ENCODE measurements at regions not wholly inside any gene's neighbourhood (a gene's known extent, or its start where the extent isn't known, plus 50 kb on each side); places are given as distances from the start of the nearest gene placed in this dataset.

- CTCF ChIA-PET = no interaction called here
- no peak overlapping the region for H3K27ac ChIP-seq (ENCODE audit: low read depth, low read length, poor library complexity, severe bottlenecking)
- H3K9me3 ChIP-seq (ENCODE audit: low read depth, low read length, poor library complexity, severe bottlenecking) = no peaks in the 10 kb centered on the region
- TF ChIP-seq CTCF (conservative IDR thresholded peaks at IDR 0.05; ENCODE audit: low read depth, low read length) (no peak), EZH2 (IDR thresholded peaks at IDR 0.05; ENCODE audit: borderline replicate concordance, low read depth, low read length, poor library complexity, severe bottlenecking) (no peak)
- H3K4me1 ChIP-seq (ENCODE audit: insufficient read depth, low read length, poor library complexity, severe bottlenecking) = no peaks in the 10 kb centered on the region
- intact Hi-C loops (cut with micrococcal nuclease; ENCODE audit: unreplicated experiment) = no loop called here
- H3K4me3 ChIP-seq (ENCODE audit: low read depth, low read length, poor library complexity, severe bottlenecking) = no peak overlapping the region
- no peaks in the 10 kb centered on the region for H3K36me3 ChIP-seq (ENCODE audit: insufficient read depth, low read length, poor library complexity, severe bottlenecking)
- DNase-seq (ENCODE audit: low spot score) = no peak
- POLR2A ChIA-PET (ENCODE audit: low non-redundant PET) = interaction anchor here (0.5 kb wide), 1 partner anchor 62 kb away, joined by 3 read pairs; no protein-coding TSS in a partner anchor
- BruUV-seq (replicated peaks) = no TSS peak
- H3K27me3 ChIP-seq (replicated peaks; ENCODE audit: insufficient read depth, low read depth, low read length, poor library complexity) = no peaks in the 10 kb centered on the region
Observed at GRCh38 chr17:68184816-68185436, 62.9 kb upstream of the AMZ2 start.

GRCh38 chr17:68185820-68186219 is 62.0 kb upstream of the AMZ2 start:
- H3K27ac ChIP-seq (ENCODE audit: low read depth, low read length, poor library complexity, severe bottlenecking) = no peak overlapping the region
- POLR2A ChIA-PET (ENCODE audit: low non-redundant PET) = no interaction called here
- intact Hi-C loops (cut with micrococcal nuclease; ENCODE audit: unreplicated experiment) = no loop called here

GRCh38 chr17:68190495-68190894 is 57.3 kb upstream of the AMZ2 start:
- no peak for TF ChIP-seq CTCF (conservative IDR thresholded peaks at IDR 0.05; ENCODE audit: low read depth, low read length)
- TF ChIP-seq EZH2 (IDR thresholded peaks at IDR 0.05; ENCODE audit: borderline replicate concordance, low read depth, low read length, poor library complexity, severe bottlenecking) = no peak
- H3K36me3 ChIP-seq (ENCODE audit: insufficient read depth, low read length, poor library complexity, severe bottlenecking) = no peaks in the 10 kb centered on the region
- H3K9me3 ChIP-seq (ENCODE audit: low read depth, low read length, poor library complexity, severe bottlenecking) = no peaks in the 10 kb centered on the region
- H3K4me1 ChIP-seq (ENCODE audit: insufficient read depth, low read length, poor library complexity, severe bottlenecking) = no peaks in the 10 kb centered on the region
- no peak overlapping the region for H3K4me3 ChIP-seq (ENCODE audit: low read depth, low read length, poor library complexity, severe bottlenecking)
- POLR2A ChIA-PET (ENCODE audit: low non-redundant PET) = no interaction called here
- peaks cover 51% of the 10 kb centered on the region for H3K27me3 ChIP-seq (replicated peaks; ENCODE audit: insufficient read depth, low read depth, low read length, poor library complexity)
- intact Hi-C loops (cut with micrococcal nuclease; ENCODE audit: unreplicated experiment) = no loop called here
- no peak for DNase-seq (ENCODE audit: low spot score)
- H3K27ac ChIP-seq (ENCODE audit: low read depth, low read length, poor library complexity, severe bottlenecking) = no peak overlapping the region
- CTCF ChIA-PET = no interaction called here
- no TSS peak for BruUV-seq (replicated peaks)

More at GRCh38 chr17:68185820-68186219, 62.0 kb upstream of the AMZ2 start:
- TF ChIP-seq CTCF (conservative IDR thresholded peaks at IDR 0.05; ENCODE audit: low read depth, low read length) (no peak), EZH2 (IDR thresholded peaks at IDR 0.05; ENCODE audit: borderline replicate concordance, low read depth, low read length, poor library complexity, severe bottlenecking) (no peak)
- Histone ChIP-seq H3K36me3 (ENCODE audit: insufficient read depth, low read length, poor library complexity, severe bottlenecking) (no peaks in the 10 kb centered on the region), H3K27me3 (replicated peaks; ENCODE audit: insufficient read depth, low read depth, low read length, poor library complexity) (peaks cover 4% of the 10 kb centered on the region), H3K9me3 (ENCODE audit: low read depth, low read length, poor library complexity, severe bottlenecking) (no peaks in the 10 kb centered on the region), H3K4me3 (ENCODE audit: low read depth, low read length, poor library complexity, severe bottlenecking) (no peak overlapping the region), H3K4me1 (ENCODE audit: insufficient read depth, low read length, poor library complexity, severe bottlenecking) (no peaks in the 10 kb centered on the region)
- no TSS peak for BruUV-seq (replicated peaks)
- no peak for DNase-seq (ENCODE audit: low spot score)
- CTCF ChIA-PET = no interaction called here
